Fibroblast of pulmonary artery (primary cell): ENCODE measurements at regions not wholly inside any gene's neighbourhood (a gene's known extent, or its start where the extent isn't known, plus 50 kb on each side); places are given as distances from the start of the nearest gene placed in this dataset.

Experiments used
- DNase-seq: peaks from one replicate; pipeline ENCODE4 v3.0.0-alpha.2; 2010; ENCODE audit warnings: low read depth
- H3K4me3 ChIP-seq: replicated peaks from 2 replicates; pipeline ENCODE4 v1.5.1; 2011; ENCODE audit warnings: low read depth, mild to moderate bottlenecking, control low read depth, low read length, moderate library complexity
- TF ChIP-seq, protein P1 (sequence below): IDR thresholded peaks from 2 replicates; pipeline ENCODE4 v1.5.1; 2011; ENCODE audit warnings: mild to moderate bottlenecking, control low read depth, low read length, inconsistent platforms; ENCODE audit errors: missing control alignments

DNA sequence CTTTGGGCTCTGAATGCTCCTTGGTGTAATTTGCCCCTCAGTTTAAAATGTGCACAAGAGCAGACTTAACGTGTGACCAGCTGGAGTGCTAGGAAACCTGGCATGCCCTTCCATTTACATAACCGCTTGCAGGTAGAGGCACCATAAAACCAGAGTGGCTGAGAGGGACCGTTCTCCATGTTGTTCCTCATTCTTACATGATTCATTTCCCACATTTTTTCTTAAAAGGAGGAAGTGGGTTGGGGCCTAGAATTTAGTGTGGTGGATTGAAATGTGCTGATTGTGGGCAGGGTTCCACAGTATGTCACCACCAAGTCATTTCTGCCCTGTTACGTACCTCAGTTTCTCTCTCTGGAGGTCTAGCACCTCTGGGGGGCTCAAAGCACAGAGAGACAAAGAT lies 375.8 kb upstream of the VSTM2A start:
- DNase-seq = no peak
- H3K4me3 ChIP-seq = no peak overlapping the region
- TF ChIP-seq, protein P1, sequence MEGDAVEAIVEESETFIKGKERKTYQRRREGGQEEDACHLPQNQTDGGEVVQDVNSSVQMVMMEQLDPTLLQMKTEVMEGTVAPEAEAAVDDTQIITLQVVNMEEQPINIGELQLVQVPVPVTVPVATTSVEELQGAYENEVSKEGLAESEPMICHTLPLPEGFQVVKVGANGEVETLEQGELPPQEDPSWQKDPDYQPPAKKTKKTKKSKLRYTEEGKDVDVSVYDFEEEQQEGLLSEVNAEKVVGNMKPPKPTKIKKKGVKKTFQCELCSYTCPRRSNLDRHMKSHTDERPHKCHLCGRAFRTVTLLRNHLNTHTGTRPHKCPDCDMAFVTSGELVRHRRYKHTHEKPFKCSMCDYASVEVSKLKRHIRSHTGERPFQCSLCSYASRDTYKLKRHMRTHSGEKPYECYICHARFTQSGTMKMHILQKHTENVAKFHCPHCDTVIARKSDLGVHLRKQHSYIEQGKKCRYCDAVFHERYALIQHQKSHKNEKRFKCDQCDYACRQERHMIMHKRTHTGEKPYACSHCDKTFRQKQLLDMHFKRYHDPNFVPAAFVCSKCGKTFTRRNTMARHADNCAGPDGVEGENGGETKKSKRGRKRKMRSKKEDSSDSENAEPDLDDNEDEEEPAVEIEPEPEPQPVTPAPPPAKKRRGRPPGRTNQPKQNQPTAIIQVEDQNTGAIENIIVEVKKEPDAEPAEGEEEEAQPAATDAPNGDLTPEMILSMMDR = no peak

DNA sequence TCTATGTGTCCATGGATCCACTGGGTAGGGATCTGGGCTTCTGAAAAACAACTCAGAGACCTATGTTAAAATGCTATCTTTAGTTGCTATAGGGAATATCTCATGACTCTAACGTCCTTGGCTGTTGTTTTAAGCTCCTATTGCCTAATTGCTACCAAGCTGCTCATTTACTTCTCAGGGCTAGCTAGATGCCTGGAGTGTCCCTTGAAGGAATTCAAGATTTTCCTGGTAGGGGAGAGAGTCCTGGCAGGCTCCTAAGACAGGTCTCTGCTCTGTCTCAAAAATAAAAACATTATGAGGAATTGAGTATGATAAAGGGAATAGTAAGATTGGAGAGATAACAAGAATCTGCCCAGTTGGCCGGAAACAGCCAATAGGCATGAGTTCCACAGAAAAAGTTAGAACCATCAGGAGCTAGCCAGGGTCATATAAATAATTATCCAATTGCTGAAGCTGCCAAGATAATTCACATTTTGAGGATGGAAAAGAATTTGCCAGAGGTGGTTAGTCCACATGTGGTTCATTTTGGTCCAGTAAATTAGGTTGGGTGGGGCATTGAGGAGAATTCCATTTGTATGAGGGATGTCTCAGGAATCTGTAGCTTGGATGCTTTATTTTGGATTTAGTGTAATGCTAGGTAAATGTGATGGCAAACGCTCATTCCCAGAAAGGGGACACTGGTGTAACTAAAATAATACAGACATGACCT lies 362.7 kb upstream of the VSTM2A start:
- H3K4me3 ChIP-seq = no peak overlapping the region
- no peak for DNase-seq
- TF ChIP-seq, protein P1 = no peak

- TF ChIP-seq, protein P1 = no peak
- H3K4me3 ChIP-seq = no peak overlapping the region
- no peak for DNase-seq
Measured at GRCh38 chr7:54180796-54181195, 361.4 kb upstream of the VSTM2A start.

DNA sequence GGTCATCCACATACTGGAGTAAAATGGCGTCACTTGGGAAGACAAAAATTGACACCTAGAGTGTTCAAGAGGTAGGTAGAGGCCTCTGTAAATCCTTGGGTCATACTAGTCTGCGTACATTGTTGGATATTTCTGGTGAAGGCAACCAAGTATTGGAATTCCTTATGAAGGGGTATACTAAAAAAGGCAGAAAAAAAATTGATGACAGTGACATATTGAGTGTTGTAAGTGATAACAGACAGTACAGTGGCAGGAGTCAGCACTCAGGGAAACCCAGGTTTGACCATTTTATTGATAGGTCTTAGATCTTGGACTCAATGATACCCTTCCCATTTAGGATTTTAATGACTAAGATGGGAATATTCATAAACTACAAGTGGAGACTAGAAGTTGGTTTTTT lies 359.1 kb upstream of the VSTM2A start:
- TF ChIP-seq, protein P1 = no peak
- DNase-seq = no peak

DNA sequence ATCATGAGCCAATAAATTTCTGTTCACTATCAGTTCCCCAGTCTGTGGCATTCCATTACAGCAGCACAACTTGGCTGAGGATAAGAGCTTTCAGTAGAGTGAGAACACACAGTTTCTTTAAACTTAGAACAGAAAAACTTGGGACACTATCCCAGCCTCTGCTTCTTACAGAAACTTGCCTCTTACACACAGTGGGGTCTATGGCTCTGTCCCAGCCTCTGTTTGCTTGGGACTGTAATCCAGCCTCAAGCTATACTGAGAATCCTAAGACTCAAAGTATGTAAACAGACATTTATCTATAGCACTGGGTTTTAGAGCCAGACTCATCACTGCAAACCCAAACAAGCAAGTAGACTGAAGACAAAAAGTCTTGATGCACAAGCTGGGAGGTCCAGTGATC lies 355.8 kb upstream of the VSTM2A start:
- no peak overlapping the region for H3K4me3 ChIP-seq
- TF ChIP-seq, protein P1 = no peak
- DNase-seq = no peak

More for the DNA sequence above, 359.1 kb upstream of the VSTM2A start:
- H3K4me3 ChIP-seq = no peak overlapping the region

DNA sequence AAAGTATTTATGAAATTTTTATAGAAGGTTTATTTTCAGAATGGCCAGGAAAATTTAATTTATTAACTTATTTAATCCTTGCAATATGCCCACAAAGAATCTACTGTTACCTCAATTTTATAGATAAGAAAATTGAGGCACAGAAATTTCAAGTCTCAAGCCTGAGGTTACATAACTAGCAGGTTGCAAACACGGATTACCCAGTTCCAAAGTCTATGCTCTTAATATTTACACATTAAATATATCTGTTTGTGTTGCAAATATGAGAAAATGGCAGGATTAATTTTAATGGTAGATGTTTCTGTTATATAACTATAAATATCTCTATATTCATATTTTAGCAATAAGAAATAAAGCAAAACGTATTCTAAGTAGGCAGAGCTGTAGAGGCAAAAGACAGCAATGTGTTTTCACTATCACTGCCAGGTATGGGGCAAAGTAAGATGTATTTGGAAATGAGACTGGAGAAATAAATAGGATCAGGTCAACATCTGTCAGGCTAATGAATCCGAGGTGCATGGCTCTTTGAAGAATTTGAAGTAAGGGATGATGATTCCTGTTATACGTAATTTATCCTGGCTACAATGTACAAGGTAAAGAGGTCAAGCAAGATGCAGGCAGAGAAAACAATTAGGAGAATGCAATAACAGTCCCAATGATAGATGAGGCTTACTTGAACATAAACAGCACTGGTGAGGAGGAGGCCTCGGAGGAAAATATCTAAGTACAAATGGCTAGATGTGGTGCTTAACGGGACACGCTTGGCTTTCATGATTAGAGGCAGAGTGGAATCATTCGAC lies 354.1 kb upstream of the VSTM2A start:
- H3K4me3 ChIP-seq = no peak overlapping the region
- TF ChIP-seq, protein P1 = no peak

More for the DNA sequence above, 354.1 kb upstream of the VSTM2A start:
- DNase-seq = no peak
